Neural cell (in vitro differentiated cells): ENCODE measurements at regions not wholly inside any gene's neighbourhood (a gene's known extent, or its start where the extent isn't known, plus 50 kb on each side); places are given as distances from the start of the nearest gene placed in this dataset.

Source experiments
- H2AFZ ChIP-seq: fragments of 200-600, 300-800 bp; sonication (generic), shearing (Covaris generic); 2 replicates; pipeline ENCODE4 v1.6.0; 2014; ENCODE audit warnings: low read depth, mild to moderate bottlenecking, antibody characterized with exemption, low read length, moderate library complexity
- H3F3A ChIP-seq: fragments of 200-600 bp; shearing (Covaris generic); 2 replicates; pipeline ENCODE4 v1.6.1; 2016; ENCODE audit warnings: mild to moderate bottlenecking, moderate library complexity, mixed read lengths, antibody characterized with exemption, low read length; ENCODE audit not compliant: insufficient read depth, poor library complexity, severe bottlenecking
- H3K27ac ChIP-seq: fragments of 200-600, 300-800 bp; sonication (generic), shearing (Covaris generic); 2 replicates; pipeline ENCODE4 v1.5.1; 2014; ENCODE audit warnings: mild to moderate bottlenecking, low read length, moderate library complexity
- H3K27me3 ChIP-seq: fragments of 300-800, 200-600 bp; sonication (generic), shearing (Covaris generic); 2 replicates; pipeline ENCODE4 v1.6.0; 2014; ENCODE audit warnings: mild to moderate bottlenecking, low read depth, low read length, moderate library complexity; ENCODE audit not compliant: insufficient read depth
- H3K36me3 ChIP-seq: fragments of 300-800, 200-600 bp; sonication (generic), shearing (Covaris generic); 2 replicates; pipeline ENCODE4 v1.5.1; 2014; ENCODE audit warnings: mild to moderate bottlenecking, antibody characterized with exemption, low read length, moderate library complexity; ENCODE audit not compliant: insufficient read depth
- H3K4me2 ChIP-seq: fragments of 300-800, 200-600 bp; sonication (generic), shearing (Covaris generic); 2 replicates; pipeline ENCODE4 v1.6.0; 2014; ENCODE audit warnings: mild to moderate bottlenecking, low read length
- H3K4me3 ChIP-seq: fragments of 300-800, 200-600 bp; sonication (generic), shearing (Covaris generic); 2 replicates; pipeline ENCODE4 v1.5.1; 2014; ENCODE audit warnings: mild to moderate bottlenecking, low read length, moderate library complexity
- H3K79me2 ChIP-seq: fragments of 200-600 bp; shearing (Covaris generic); replicated peaks from 2 replicates; pipeline ENCODE4 v1.6.0; 2014; ENCODE audit warnings: mild to moderate bottlenecking, low read length, moderate library complexity; ENCODE audit not compliant: insufficient read depth
- H3K9ac ChIP-seq: fragments of 300-800, 200-600 bp; sonication (generic), shearing (Covaris generic); 2 replicates; pipeline ENCODE4 v1.6.1; 2016; ENCODE audit warnings: mild to moderate bottlenecking, low read length, mixed read lengths
- H3K9me2 ChIP-seq: fragments of 200-600 bp; shearing (Covaris generic); 2 replicates; pipeline ENCODE4 v1.6.1; 2016; ENCODE audit warnings: mild to moderate bottlenecking, low read length, mixed read lengths; ENCODE audit not compliant: insufficient read depth
- H3K9me3 ChIP-seq: fragments of 200-600, 300-800 bp; sonication (generic), shearing (Covaris generic); 2 replicates; pipeline ENCODE4 v1.6.1; 2016; ENCODE audit warnings: mild to moderate bottlenecking, mixed run types, low read length, moderate library complexity, mixed read lengths
- H4K20me1 ChIP-seq: fragments of 200-600 bp; shearing (Covaris generic); 2 replicates; pipeline ENCODE4 v1.6.1; 2016; ENCODE audit warnings: mild to moderate bottlenecking, mixed run types; ENCODE audit not compliant: insufficient read depth
- EP300 ChIP-seq: fragments of 450-650 bp; conservative IDR thresholded peaks from 2 replicates; pipeline ENCODE4 v1.6.1; 2014; ENCODE audit warnings: antibody characterized with exemption, mild to moderate bottlenecking, moderate library complexity; ENCODE audit not compliant: poor library complexity, severe bottlenecking
- POLR2AphosphoS5 ChIP-seq: IDR thresholded peaks from 2 replicates; pipeline ENCODE4 v1.6.1; 2012
- SMC3 ChIP-seq: fragments of 450-650 bp; conservative IDR thresholded peaks from 2 replicates; pipeline ENCODE4 v1.6.1; 2014; ENCODE audit warnings: antibody characterized with exemption, mild to moderate bottlenecking, moderate library complexity; ENCODE audit not compliant: poor library complexity
- TAF1 ChIP-seq: IDR thresholded peaks from 2 replicates; pipeline ENCODE4 v1.6.1; 2012; ENCODE audit warnings: low read depth
- TF ChIP-seq, protein P1 (sequence below): IDR thresholded peaks from 2 replicates; pipeline ENCODE4 v1.6.1; 2012; ENCODE audit warnings: borderline replicate concordance

DNA sequence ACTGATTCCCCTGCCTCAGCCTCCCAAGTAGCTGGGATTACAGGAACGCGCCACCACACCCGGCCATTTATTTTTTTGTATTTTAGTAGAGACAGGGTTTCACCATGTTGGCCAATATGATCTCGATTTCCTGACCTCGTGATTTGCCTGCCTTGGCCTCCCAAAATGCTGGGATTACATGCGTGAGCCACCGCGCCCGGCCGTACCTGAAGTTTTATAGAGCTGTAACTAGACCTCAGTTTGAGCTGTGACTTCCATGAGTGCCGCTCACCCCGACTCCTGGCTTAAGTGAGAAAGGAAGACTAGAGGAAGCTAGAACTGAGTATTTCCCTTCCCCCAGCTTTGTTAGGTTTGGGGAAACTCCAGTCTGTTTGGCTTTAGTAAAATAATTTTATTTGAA lies 1283.1 kb downstream of the KCNT2 start:
- Histone ChIP-seq H3K9ac (no peak overlapping the region), H3F3A (no peaks in the 10 kb centered on the region), H3K27me3 (no peaks in the 10 kb centered on the region), H3K9me2 (no peaks in the 10 kb centered on the region), H3K9me3 (no peaks in the 10 kb centered on the region), H3K27ac (no peak overlapping the region), H4K20me1 (no peaks in the 10 kb centered on the region), H3K36me3 (no peaks in the 10 kb centered on the region), H3K4me3 (no peak overlapping the region), H2AFZ (no peak overlapping the region), H3K4me2 (no peak overlapping the region), H3K79me2 (no peaks in the 10 kb centered on the region)
- TF ChIP-seq, protein P1, sequence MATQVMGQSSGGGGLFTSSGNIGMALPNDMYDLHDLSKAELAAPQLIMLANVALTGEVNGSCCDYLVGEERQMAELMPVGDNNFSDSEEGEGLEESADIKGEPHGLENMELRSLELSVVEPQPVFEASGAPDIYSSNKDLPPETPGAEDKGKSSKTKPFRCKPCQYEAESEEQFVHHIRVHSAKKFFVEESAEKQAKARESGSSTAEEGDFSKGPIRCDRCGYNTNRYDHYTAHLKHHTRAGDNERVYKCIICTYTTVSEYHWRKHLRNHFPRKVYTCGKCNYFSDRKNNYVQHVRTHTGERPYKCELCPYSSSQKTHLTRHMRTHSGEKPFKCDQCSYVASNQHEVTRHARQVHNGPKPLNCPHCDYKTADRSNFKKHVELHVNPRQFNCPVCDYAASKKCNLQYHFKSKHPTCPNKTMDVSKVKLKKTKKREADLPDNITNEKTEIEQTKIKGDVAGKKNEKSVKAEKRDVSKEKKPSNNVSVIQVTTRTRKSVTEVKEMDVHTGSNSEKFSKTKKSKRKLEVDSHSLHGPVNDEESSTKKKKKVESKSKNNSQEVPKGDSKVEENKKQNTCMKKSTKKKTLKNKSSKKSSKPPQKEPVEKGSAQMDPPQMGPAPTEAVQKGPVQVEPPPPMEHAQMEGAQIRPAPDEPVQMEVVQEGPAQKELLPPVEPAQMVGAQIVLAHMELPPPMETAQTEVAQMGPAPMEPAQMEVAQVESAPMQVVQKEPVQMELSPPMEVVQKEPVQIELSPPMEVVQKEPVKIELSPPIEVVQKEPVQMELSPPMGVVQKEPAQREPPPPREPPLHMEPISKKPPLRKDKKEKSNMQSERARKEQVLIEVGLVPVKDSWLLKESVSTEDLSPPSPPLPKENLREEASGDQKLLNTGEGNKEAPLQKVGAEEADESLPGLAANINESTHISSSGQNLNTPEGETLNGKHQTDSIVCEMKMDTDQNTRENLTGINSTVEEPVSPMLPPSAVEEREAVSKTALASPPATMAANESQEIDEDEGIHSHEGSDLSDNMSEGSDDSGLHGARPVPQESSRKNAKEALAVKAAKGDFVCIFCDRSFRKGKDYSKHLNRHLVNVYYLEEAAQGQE = no peak
- TF ChIP-seq POLR2AphosphoS5 = no peak
- no peak for TF ChIP-seq EP300

DNA sequence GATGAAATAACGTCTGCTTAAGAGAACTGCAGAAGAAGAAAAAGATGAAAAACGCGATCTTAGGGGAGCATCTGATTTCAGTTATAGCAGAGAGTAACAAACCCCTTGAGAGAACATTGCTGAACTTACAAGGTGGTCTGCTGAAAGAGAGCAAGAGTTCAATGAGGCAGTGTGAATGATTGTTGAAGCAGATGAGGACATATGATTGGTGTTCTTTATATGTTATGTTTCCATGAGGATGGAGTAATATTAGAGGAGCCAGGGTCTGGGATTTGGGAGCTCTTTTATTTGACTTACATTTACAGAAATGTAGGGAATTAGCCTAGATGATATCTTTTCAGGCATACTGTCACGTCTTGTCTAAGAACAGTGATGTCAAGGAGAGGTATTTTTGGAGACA lies 1302.0 kb downstream of the KCNT2 start:
- H3K9ac ChIP-seq = no peak overlapping the region
- H3K9me2 ChIP-seq = no peaks in the 10 kb centered on the region
- H3K79me2 ChIP-seq = no peaks in the 10 kb centered on the region
- H2AFZ ChIP-seq = no peak overlapping the region
- H4K20me1 ChIP-seq = no peaks in the 10 kb centered on the region
- H3K4me3 ChIP-seq = no peak overlapping the region
- no peaks in the 10 kb centered on the region for H3K36me3 ChIP-seq
- H3K4me2 ChIP-seq = no peak overlapping the region
- no peak overlapping the region for H3K27ac ChIP-seq
- no peaks in the 10 kb centered on the region for H3K9me3 ChIP-seq
- TF ChIP-seq TAF1 = no peak
- TF ChIP-seq, protein P1 = no peak
- no peak for TF ChIP-seq SMC3
- no peaks in the 10 kb centered on the region for H3F3A ChIP-seq
- no peaks in the 10 kb centered on the region for H3K27me3 ChIP-seq

DNA sequence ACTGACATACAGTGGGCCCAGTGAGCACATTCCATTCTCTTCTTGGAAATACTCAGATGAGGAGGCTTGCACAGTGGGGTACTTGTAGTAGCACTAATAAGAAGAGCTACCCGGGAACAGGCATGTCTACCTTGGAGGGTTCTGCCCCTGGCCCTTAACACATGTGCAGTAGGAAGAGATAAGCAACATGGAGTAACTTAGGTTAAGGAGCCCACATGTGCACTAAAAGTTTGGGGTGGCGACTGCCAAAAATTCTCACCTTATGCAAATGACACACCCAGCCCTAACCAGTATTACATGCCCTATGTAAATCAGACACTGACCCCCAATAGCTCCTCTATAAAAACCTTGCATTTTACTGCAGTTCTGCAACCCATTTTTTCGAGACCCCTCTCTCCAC lies 1313.3 kb downstream of the KCNT2 start:
- H3K27me3 ChIP-seq = no peaks in the 10 kb centered on the region
- no peaks in the 10 kb centered on the region for H3K36me3 ChIP-seq
- H3K9me3 ChIP-seq = no peaks in the 10 kb centered on the region
- H3K9me2 ChIP-seq = no peaks in the 10 kb centered on the region
- H4K20me1 ChIP-seq = no peaks in the 10 kb centered on the region
- no peaks in the 10 kb centered on the region for H3F3A ChIP-seq
- no peak overlapping the region for H2AFZ ChIP-seq
- no peak for TF ChIP-seq TAF1
- H3K79me2 ChIP-seq = no peaks in the 10 kb centered on the region
- H3K4me3 ChIP-seq = no peak overlapping the region
- no peak overlapping the region for H3K4me2 ChIP-seq
- no peak overlapping the region for H3K9ac ChIP-seq
- H3K27ac ChIP-seq = no peak overlapping the region
